Dedifferentiated amniotic fluid mesenchymal stem cell (primary cell): ENCODE measurements at regions not wholly inside any gene's neighbourhood (a gene's known extent, or its start where the extent isn't known, plus 50 kb on each side); places are given as distances from the start of the nearest gene placed in this dataset.

Source experiments
- DNase-seq: peaks from one replicate; pipeline ENCODE4 v3.0.0-alpha.2; 2016; ENCODE audit errors: extremely low spot score

DNA sequence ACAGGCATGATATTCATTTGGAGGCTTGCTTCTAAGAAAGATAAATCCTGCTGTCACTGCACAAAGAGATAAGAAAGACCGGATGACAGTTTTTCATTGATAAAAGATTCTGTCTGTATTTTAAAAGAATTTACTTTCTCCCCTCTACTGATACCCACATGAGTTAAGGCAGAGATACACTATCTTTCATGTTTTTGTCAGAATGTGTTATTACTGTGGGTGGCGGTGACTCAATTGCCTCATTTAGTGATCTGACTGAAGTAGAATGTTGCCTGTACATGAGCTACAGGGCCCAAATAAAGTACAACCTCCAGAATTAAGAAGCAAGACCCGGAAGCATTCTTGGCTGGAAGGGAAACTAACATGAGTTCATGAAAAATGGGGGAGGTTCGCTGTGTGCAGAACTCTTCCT is 480.0 kb downstream of the SLC4A3 start:
- DNase-seq = no peak

DNA sequence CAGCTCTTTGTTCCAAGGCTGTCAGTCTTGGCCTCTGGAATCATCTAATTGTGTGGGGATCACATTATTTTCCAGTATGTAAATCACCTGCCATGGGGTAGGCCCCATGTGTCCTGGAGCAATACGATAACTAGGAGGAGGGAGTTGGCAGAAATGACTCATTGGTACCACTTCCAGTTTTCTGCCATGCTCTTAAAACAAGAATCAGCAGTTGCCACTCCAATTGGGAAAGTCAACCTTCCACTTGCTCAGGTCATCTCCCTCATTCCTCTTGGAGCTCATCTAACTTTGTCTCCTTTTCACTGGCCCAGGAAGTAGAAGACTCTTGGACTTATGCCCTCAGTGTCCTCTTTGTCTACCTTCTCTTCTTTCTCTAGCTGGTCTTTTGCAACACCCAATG is 487.0 kb downstream of the SLC4A3 start:
- DNase-seq = no peak

DNA sequence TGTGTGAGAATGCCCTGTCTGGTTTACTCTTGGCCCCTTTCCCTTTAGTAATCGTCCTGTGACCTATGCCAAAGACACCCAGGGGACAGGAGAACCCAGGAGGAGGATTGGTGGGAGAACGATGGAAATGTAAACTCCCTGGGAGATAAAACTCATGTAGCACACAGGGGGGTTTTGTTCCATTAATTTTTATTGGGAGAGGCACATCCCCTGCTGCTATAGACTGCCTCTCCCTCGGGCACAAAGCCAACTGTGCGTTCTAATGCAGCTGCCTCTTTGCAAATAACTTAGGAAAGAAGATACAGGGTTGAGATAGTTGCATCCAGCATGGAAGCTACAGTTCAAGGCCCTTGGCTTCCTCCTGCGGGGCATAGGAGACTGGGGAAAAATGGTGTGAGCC is 489.6 kb downstream of the SLC4A3 start:
- DNase-seq = no peak

DNA sequence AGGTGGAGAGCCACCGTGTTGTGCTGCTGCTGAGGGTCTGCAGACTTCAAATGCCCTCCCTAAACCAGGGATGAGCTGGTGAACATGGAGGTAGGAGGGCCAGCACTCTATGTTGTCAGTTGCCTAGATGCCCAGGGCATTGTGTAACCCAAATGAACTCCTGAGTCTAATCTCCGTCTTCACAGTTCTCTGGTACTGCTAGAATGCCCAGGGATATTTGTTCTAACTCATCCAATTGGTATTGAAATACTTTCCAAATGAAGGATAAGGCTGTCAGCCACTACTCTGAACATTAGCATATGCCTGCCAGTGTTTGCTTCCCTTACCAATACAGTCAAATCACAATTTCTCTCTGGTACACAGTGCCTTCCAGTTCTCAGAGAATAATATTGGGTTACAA is 492.6 kb downstream of the SLC4A3 start:
- DNase-seq = no peak

DNA sequence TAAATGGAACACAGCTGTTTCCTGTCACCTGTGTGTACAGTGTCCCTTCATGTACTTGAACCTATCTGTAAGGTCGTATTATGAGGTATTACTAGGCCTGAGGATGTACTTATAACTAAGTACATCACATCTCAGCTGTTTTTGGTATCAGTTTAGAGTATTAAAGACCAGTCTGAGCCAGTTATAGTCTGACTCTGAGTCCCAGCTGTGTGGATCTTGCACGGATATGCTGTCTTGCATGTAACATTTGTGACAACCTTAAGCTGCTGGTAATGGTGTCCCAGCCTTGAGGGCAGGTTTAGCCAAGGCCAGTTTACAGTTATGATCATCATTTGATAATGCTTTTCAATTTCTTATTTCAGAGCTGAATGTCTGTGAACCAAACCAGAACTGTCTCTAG is 496.3 kb downstream of the SLC4A3 start:
- DNase-seq = no peak

DNA sequence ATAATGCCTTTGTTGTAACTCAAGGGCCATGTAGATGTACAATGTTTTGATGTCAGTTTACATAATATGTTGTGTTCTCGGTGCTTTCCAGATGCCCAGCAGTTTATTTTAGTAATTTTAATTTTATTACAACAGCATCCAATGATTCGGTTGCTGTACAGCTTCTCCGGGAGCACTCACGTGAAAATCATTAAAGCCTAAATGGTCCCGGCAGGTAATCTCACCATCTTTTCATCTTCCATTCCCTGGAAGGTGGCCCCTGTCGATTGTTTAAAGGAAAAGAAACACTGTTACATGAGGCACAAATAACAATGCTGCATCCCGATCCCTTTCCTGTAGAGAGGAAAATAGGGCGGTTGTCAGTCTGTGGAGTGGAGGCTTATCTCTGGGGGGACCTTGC is 498.1 kb downstream of the SLC4A3 start:
- DNase-seq = no peak

DNA sequence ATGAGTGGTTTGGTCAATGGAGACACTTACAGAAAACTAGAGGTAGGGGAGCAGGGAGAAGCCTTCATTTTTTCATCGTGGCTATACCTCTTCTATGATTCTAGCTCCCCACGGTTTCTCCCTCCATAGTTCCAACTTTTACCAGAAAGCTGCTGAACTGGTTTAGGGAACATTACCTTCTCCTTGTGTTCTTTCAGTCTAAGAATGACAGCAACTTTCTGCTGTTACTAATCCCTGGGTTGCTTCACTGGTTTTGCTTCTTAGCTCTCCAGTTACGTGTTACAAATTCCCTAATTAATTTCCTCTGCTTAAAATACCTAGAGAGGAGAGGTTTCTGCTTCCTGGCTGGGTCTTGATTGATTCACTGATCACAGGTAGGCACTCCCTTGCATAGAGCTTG is 499.9 kb downstream of the SLC4A3 start:
- no peak for DNase-seq

DNA sequence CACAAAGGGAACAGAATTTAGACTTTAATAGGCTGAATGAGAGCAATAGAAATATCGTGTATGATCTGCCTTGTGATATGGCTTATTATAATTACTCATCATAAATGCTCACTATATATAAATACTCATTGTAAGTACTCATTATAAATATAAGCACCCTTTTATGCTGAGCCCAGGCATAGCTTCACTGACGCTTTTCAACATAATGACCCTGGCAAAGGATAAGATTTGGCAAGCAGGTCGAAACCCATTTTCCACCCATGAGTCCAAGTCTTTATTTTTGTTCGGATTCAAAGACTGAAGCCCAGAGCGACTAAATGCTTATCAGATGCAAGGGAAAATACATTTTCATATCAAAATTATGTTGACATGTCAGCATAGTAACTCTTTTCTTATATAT is 500.4 kb downstream of the SLC4A3 start:
- no peak for DNase-seq

DNA sequence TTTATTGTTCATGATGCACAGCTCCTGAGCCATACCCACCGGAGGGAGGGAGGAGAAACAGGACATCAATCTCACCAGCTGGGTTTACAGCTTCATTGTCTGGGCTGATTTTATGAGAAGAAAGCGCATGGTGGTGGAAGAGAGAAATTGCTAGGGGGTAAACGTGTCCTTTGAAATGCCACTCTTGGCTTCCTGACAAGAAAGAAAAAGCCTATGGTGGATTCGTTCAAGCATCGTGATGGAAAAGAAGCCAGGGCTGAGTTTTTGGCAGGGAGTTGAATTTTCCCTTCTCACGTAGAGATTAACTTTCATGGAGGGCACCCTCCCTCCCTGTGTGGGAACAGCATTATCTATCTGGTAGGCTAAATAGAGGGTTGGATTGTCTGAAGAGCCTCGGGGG is 502.0 kb downstream of the SLC4A3 start:
- no peak for DNase-seq

DNA sequence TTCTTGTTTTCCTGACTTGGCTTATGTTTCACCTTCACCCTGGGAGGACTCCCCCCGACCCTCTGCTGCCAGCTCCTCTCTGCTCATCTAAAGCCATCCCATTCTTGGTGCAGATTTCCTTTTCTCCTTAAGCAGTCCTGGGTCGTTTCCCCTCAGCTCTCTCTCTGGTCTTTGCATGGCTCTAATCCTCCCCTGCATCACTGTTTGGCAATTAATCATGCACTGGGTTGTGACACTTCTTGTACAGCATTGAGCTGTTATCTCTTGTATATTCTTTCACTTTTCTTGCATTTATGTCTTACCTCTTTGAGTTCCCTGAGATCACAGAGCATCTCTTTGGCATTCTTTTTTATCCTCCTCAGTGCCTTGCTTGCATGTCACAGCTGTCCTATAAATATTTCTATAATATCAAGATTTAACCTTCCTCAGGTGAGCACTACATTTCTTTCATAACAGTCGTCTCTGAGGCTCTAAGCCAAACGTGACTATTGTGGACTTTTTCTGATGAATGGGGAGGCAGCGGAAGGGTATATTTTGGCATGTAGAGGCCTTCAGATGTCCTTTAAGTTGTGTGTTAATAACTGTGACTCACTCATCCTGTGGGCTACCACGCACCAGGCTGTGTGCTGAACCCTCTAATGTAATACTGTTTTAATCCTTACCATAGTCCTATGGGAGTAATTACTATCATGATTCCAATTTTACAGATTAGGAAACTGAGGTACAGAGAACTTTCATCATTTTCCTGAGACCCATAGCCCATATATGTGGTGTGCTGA is 507.5 kb downstream of the SLC4A3 start:
- DNase-seq = no peak

DNA sequence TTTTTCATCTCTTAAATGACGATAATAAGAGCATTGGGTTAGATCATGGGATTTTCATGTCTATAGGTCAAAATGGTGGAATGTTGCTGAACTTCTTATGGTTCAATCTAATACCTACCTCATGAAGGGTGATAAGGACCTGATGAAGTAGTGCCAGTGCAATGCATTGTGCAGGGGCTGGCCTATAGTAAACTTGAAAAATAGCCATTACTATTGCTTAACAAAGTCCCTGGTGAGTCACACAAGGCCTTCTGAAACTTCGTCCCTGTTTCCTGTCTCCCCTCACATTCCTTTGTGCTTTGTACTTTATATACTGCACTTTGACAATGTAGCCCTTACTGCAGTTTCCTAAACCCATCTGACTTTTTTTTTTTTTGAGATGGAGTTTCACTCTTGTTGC is 515.9 kb downstream of the SLC4A3 start:
- peak; percentile 43 for DNase-seq

DNA sequence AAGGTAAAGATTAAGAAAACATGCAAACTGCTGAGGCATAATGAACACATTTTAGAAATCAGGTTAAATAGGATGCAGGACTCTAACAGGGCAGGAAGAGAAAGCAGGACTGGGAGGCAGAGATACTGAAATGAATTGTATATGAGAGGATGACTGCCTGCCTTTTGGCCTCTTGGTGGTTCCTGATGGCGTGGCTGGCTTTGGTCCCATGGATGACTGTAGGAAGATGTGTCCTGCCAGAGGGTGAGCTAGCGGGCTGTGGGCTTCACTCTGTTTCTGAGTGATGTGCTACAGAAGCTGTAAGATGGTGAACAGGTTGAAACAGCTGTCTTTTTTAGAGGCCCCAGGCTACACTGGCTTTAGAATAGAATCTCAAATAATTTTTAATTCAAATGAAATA is 517.0 kb downstream of the SLC4A3 start:
- DNase-seq = no peak

DNA sequence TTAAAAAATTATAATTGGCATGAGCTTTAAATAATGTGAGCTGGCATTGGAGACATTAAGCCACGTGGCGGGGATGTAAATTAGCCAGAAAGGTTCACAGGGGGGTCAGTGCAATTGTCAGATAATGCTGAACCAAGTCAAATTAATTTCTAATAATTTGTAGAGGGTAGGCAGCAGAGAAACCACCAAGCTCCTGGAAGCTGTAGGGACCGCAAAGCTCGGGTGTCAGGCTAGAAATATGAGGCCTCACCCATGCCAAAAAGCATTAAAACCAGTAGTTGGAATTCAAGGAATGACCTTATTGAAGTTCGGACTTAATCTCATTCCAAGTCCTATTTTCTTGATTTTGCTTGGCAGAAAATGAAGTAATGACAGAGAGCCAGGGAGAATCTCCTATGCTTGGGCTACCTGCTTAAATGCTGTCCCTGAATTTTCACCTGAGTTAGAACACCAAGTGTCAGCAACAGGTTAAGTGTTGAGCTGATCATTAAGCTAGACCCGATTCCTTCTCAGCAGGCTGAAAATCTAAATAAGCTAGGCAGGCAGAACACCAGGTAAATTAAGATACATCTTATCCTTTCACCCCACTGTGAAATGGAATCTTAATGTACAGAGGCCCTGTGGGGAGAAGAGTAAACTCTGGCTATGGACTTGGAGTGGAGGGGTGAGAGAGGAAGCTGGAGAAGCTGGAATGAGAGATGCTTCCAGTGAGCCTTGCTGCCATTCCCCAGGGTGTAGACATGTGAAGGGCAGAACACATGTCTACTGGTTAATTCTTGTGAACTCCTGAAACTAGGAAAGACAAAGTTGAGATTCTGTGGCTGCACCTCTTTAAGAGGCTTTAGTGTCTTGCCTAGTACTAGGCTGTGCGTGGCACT is 520.0 kb downstream of the SLC4A3 start:
- DNase-seq = peak; percentile 58

DNA sequence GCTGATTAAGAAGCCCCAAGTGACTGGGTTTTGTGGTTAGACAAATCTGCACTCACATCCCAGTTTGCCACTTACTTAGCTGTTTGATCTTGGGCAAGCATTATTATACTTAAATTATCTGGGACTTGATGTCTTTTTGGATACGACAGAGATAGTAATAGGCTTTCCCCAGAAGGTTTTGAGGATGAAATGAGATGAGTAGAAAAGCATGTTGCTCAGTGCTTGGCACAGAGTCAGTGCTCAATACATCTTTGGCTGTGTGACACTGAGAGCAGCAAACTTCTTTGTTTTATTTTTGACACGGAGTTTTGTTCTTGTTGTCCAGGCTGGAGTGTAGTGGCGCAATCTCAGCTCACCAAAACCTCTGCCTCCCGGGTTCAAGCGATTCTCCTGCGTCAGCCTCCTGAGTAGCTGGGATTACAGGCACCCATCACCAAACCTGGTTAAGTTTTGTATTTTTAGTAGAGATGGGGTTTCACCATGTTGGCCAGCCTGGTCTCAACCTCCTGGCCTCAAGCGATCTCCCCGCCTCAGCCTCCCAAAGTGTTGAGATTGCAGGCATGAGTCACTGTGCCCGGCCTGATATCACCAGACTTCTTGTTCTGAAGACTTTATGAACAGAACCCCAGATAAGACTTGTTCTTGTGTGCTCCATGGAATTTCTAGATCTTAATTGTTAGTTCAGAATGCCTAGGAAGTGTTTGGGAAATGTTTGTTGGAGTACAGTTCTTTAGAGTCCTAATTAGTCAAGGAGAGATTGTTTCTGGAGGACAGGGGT is 521.2 kb downstream of the SLC4A3 start:
- DNase-seq = no peak

DNA sequence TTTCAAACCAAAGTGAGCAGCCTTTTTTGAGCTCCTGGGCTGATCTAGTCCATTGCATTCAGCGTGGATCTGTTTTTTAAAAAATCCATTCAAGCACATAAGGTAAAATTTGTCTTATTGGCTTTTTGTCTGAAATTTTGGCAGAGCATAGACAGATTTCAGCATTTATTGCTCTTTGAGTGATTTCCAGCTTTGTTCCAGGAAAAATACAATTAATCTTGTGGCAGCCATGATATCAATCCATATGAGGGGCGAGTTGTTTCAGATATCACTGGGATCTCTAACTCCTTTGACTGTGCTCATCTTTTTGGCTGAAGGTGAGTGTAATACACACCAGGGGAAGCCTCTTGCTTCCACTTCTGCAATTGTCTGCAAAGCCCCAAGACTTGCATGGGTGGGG is 523.9 kb downstream of the SLC4A3 start:
- DNase-seq = no peak

DNA sequence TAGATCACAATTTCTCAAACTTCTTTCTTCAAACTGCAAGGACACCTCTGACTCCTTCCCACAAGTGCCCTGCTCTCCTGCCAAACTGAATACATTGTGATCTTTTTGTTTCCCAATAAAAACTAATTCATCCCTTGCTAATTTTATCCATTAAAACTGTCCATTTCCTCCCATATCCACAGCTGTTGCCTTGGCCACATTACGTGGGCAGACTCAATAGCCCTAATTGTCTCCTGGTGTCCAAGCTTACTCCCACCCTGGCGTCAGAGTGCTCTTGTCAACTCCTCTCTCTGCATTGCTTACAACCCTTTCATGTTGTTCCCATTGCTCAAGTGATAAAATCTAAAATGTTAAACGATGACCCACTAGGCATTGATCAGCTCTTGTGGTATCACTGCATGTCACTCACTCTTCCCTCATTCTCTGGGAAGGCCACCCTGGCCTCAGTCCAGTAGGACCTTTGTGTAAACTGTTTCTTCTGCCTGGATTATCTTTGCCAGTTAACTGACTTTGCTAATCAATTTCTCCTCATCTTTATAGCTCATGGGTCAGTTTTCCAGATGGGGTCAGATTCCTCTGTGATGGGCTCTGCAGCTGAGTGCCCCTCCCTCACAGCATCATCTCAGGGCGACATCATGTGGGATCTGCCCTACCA is 525.0 kb downstream of the SLC4A3 start:
- DNase-seq = no peak

DNA sequence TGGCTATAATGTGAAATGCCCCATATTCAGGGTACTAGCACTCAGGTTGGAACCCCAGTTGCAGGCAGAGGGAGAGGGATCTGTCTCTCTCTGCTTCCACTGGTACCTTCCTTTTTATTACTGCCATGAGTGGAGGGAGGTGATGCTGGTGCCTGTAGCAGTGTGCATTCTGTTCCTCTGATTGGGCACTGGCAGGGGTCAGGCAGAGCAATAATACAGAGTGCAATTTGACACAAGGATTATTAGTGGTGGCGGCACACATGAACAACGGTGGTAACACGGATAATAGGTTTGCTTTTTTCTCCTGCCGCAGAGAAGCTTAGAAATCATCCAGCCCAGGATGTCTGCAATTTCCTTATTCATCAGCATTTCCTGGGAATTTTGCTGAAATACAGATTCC is 525.7 kb downstream of the SLC4A3 start:
- no peak for DNase-seq

DNA sequence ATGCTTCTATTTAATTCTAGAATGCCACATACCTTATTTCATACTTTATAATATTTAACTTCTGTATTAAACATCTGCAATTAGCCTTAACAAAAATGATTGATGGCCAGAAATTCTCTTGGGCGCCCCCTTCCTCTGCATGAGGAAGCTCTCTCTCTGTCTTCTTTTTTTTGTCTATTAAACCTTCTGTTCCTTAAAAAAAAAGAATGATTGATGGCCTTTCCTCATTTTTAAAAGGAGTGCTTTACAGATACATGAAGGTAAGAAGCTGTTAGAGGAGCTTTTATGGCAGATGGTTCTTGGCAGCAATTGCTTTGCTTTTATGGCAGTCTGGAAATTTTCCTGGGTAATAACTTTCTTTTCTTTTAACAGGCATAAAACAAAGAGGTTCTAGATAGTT is 526.9 kb downstream of the SLC4A3 start:
- DNase-seq = no peak

DNA sequence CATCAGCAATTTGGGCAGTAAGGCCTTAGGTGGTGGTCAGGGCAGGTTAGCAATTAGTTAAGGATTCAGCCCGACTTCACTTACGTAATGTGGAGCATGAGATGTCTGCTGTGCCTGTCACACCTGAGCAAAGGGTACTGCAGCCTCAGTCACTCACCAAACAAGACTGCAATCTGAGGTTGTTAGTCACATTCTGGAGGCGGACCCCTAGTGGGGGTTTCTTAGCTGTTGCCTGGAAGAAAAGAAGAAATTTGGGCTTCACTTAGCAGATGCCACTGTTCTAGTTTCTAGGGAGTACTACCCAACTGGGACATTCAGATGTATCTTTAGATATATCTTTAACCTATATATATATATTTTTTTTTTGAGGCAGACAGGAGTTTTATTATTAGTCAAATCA is 529.9 kb downstream of the SLC4A3 start:
- no peak for DNase-seq

DNA sequence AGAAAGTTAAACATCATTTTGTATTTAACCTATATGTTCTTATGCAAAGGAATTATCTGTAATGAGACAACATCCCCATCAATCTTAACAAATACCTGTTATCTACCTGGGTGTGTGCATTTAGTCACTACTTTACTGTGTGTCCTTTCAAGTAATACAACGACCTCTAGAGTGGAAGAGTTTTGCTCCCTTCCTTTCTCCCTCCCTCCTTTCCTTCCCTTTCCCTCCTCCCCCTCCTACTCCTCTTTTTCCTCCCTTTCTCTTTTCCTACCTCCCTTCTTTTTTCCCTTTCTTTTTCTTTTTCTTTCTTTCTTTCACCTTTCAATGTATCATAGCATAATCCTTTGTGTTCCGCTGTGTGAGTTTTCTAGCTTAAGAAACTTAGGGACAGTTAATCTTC is 532.3 kb downstream of the SLC4A3 start:
- no peak for DNase-seq

DNA sequence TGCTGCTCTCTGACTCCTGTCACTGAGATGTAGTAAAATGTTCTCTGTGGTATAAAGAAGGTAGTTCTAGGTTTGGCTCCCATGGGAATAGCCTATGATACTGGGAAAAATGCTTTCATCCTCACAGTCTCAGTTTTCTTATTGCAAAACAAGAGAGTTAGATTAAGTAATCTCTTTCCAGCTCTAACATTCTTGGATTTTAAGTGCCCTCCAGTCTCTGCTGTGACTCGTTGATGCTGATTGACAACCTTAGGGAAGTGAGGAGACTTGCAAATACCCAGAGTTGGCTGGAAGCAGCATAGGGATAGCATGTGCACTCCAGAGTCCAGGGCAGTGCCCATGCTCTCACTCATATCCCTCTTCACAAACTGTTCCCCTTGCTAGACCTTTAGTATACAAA is 534.9 kb downstream of the SLC4A3 start:
- DNase-seq = peak; percentile 20

DNA sequence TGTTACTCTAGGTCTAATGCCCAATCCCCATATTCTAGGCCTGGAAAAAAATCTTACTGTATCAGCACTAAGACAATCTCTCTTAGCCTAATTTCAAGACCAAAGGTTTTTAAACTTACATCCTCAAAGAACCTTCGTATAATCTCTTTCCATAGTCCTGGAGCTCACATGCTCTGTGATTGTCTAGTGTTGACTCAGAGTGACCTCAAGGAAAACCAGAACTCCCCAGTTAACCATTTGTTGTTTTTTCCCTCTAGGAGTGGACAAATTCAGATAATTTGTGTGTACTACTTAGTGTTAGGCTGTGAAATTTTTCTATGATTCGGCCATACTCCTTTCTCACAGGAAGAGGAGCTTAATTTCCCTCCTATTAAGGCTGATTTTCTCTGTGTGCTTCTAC is 536.1 kb downstream of the SLC4A3 start:
- DNase-seq = no peak
